Right ventricle myocardium superior (tissue), 1 donor: ENCODE measurements at regions not wholly inside any gene's neighbourhood (a gene's known extent, or its start where the extent isn't known, plus 50 kb on each side); places are given as distances from the start of the nearest gene placed in this dataset.

ENCODE experiments used
- ATAC-seq: fragments of 200-7000 bp; cut with Tn5 transposase; one replicate; pipeline ENCODE4 v1.9.1; 2020; ENCODE audit warnings: mild to moderate bottlenecking; ENCODE audit not compliant: poor library complexity
- DNase-seq: peaks from one replicate; pipeline ENCODE4 v3.0.0-alpha.2; 2020
- intact Hi-C: fragments of 100-400 bp; cut with DNase I; formaldehyde crosslinking; loops from one replicate; pipeline ENCODE4 v1.11.2; 2022
- donor health status: DM: no; HTN: yes; CAD: no; lungs with severe emphysema.

DNA sequence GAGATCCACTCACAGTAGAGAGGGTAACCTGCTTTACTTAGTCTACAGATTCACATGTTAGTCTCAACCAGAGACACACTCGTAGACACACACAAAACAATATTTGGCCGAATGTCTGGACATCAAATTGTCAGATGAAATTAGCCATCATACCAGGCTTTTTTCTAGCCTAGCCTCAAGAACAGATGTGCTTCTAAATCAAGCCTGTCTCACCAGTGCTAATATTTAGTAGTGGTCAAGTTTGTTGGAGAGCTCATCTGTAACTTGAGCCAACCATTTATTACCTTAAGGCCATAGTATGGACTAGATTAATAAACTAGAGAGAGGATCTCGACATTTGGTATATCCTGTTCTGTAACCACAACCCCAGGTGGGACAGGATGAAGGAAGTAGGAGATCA is 1118.8 kb upstream of the MAP3K7 start:
- intact Hi-C loops, result no loop called here
- DNase-seq, result no peak
- no peak for ATAC-seq

DNA sequence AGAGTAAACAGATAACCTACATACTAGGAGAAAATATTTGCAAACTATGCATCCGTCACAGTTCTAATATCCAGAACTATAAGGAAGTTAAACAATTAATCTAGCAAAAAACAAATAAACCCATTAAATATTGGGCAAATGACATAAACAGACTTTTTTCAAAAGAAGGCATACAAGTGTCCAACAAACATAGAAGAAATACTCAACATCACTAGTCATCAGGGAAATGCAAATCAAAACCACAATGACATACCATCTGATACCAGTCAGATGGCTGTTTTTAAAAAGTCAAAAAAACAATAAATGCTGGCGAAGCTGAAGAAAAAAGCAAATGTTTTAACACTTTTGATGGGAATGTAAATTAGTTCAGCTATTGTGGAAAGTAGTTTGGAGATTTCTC is 1117.7 kb upstream of the MAP3K7 start:
- intact Hi-C loops, result no loop called here
- no peak for ATAC-seq
- no peak for DNase-seq

DNA sequence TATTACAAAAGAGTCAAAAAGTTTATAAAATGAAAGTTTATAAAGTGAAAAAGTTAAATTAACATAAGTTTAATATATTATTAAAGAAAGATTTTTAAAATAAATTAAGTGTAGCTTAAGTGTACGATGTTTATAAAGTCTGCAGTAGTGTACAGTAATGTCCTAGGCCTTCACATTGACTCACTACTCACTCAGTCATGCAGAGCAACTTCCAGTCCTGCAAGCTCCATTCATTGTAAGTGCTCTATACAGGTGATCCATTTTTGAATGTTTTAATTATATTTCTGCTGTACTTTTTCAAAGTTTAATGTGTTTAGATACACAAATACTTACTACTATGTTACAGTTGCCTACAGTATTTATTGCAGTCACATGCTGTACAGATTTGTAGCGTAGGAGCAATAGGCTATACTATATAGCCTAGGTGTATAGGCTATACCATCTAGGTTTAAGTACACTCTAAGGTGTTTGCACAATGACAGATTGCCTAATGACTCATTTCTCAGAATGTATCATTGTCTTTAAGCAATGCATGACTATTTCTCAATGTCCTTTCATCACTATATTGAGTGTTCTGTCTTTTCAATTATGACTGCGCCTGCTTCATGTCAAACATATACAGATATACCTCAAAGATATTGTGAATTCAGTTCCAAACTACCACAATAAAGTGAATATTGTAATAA is 1110.3 kb upstream of the MAP3K7 start:
- DNase-seq (no peak), ATAC-seq (no peak)
- intact Hi-C loops, result no loop called here

DNA sequence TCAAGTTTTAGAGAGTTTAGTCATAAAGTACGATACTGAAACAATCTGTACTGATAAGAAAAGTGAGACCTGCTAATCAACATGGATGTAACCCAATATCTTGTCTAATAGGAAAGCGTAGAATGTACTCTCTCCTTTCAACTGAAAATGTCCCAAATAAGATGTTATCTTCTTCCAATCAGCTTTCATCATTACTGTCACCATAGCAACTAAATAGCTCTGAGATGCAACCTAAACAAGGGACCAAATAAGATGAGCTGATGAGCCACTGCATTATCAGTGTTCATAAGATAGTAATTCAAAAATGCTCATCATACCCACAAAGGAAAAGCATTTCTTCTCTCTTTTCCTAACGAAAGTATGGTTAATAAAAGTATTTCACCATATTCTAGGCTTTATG is 1108.3 kb upstream of the MAP3K7 start:
- ATAC-seq, result no peak
- DNase-seq, result no peak
- intact Hi-C loops, result no loop called here

DNA sequence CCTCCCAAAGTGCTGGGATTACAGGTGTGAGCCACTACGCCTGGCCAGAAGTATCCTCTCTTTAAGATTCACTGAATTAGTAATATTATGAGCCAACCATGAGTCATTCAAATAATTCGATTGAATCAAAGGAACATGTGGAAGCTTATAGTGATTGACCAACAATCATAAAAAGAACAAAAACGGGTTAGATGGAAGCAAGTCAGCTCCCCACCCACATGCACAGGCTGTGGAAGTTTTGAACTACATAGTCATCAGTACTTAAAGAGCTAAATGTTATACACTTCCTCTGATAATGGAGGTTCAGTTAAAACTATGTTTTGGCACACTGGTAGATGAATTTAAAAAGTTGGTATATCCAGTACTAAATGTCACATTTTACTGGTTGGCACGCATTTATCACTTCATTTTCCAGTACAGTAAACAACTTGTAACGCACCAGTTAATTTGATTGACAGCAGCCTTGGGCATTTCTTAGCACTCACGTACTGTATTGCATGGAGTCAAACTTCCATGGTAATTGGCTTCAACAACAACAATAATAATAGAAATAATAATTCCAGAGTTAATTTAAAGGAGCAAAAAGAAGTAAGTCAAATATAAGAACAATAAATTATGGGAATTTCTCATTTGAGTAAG is 1107.3 kb upstream of the MAP3K7 start:
- ATAC-seq, result no peak
- intact Hi-C loops, result no loop called here
- DNase-seq, result no peak

DNA sequence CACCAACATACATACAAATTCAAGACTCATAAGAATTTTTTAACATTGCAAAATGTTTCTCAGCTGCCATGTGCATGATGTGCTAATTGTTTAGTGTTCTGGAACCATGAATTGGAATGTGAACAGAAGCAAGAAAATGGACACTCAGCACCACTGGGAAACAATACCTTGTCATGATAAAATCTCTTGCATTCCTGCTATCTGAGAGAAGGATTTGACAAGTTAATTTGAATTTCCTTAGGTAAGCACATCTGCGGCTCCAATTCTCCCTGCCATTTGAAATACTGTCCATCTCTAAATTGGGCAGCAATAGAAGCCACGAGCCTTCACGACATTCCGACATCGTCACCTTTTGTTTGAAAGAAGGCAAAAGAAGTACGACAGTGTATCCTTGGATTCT is 1104.6 kb upstream of the MAP3K7 start:
- ATAC-seq (no peak), DNase-seq (no peak)
- intact Hi-C loops, result no loop called here

DNA sequence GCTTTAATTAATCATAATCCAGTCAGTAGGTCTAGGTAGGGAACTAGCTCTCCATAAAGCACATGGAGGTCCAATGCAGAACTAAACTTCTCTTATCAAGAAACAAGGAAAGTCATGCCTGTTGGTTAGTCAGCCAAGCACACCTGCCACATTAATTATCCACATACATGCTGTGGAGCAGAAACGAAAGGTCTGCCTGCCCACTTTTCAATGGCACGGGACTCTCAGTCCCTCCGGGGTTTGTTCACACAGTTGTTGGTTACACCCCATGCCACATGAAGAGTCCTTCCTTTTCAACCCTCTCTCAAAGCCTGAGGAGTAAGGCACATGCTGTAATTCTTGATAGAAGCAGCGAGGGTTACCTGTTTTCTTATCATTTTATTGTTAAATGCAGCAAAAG is 1096.4 kb upstream of the MAP3K7 start:
- DNase-seq (no peak), ATAC-seq (no peak)
- intact Hi-C loops, result no loop called here

DNA sequence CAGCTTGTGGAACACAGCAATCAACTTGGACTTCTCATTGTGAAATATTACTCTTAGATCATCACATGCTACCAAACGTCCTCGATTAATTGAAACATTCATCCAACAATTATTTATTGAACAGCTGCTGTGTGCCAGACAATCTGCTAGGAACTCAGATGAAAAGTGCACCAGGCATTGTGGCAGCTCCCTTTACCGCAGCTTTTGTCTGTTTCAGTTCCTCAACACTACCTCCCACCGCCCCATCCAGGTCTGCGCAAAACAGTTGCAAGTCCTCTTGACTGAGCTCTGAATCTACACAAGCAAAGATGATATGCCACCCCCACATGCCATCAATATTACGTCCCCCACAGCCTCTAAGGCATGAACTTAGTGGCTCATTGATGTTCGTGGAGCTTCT is 1094.4 kb upstream of the MAP3K7 start:
- no peak for DNase-seq
- ATAC-seq, result no peak
- intact Hi-C loops, result no loop called here

DNA sequence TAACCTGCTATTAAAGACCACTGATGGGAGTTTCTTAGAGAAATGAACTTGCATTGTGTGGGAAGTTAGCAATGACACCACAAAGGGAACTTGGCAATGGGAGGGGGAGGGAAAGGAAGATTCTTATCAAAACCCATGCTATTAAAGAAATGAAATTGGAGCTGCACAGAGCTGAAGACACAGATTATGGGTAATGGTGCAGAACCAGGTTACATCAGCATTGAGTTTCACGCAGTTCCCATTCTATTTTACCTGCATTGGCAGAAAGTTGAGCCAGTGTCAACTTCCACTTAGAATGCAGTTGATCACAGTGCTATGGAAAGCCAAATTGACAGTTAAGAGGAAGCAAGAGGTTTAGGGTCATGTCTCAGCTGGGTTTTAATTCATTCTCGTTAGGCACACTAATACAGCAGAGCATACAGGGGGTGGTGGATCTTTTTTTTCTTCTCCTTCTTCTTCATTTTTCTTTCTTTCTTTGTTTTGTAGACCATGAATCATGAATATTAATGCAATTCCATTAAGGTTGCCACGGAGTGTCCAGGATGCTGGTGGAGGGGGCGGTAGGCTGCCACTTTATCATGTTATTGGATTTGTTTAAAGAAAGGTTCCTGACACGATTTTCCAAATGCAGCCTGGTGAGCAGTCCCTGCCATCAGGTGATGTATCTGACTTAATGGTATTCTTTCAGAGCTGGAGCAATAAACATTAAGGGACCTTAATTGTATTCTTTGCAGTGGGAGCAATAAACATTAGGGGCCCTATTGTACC is 1092.0 kb upstream of the MAP3K7 start:
- ATAC-seq (no peak), DNase-seq (no peak)
- intact Hi-C loops, result no loop called here

DNA sequence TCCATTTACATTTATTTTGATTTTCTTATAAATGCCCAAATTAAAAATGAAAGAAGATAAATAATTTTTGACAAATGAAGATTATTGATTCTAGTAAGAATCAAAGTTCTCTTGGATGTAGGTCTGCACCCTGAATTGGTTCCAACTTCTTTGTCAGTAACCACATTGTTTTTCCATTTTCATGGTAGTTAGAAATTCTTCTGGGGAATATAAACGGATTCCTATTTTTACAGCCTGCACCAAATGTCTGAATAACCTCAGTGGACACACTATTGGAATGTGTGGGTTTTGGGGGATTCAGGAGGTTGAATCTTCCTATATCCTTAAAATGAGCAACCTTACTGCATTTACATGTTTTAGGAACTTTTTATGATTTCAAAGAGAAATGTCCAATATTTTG is 1085.3 kb upstream of the MAP3K7 start:
- intact Hi-C loops, result no loop called here
- ATAC-seq, result no peak
- no peak for DNase-seq

DNA sequence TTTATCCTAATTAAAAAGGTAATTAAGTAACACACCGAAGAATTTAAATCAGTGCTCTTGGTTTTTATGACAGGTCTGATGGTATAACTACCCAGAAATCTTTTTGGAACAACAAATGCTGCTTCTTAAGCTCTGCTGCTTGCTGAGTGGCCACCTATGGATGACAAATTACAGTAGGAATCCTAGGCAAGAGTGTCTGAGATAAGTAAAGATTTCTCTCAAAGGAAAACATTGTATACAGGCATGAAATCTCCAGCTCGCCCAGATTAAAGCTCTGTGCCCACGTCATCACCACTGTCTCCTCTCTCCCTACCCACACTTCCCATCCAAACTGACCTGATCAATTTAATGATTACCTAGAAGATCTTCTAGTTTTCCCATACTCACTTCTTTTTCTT is 1083.0 kb upstream of the MAP3K7 start:
- intact Hi-C loops, result no loop called here
- no peak for DNase-seq
- no peak for ATAC-seq

DNA sequence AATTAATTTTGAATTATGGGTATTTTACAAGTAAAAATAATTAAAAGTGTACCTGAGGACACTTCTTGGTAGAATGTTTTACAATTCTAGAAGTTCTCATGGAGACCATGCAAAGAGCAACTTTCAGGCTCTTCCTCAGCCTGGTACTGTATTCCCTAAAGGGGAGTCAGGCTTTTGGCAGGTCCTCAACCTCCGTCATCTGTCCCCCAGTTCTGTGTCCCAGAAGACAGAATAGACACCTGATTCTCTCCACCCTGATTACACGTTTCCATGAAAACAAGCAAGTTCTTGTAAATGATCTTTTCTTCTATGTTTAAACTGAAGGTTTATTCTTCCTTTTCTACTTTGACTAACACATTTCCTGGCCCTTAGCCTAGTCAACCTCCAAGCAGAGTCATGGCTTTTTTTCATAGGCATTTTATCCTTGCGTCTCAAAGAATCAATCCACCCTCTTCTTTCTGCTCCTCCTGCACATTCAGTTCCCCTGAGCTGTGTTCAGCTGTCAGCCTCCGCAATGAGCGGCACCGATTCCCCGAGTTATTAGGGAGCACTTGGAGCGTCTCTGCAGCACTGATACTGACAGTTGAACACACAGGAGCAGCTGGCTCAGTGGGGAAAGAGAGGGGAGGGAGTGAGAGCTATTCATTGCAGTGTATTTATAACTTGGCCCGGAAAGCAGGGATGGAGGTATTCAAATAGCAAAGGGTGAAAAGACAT is 1082.4 kb upstream of the MAP3K7 start:
- intact Hi-C loops, result no loop called here
- DNase-seq (no peak), ATAC-seq (no peak)

DNA sequence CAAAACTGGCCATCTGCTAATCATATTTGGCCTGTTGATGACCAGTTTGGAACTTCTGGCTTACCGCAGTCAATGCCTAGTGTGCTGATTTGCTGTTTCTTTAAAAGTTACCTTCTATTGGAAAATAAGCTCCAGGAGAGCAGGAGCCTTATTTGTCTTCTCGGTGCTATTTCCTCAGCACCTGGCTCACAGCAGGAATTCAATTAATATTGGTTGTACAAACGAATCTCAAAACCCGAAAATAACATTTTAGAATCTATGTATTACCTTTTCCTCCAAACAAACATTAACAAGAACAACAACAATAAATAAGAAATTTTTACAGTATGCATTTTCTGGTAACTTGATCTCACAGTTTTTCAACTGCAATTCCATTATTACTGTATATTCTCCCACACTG is 1080.7 kb upstream of the MAP3K7 start:
- DNase-seq (no peak), ATAC-seq (no peak)
- intact Hi-C loops, result no loop called here

DNA sequence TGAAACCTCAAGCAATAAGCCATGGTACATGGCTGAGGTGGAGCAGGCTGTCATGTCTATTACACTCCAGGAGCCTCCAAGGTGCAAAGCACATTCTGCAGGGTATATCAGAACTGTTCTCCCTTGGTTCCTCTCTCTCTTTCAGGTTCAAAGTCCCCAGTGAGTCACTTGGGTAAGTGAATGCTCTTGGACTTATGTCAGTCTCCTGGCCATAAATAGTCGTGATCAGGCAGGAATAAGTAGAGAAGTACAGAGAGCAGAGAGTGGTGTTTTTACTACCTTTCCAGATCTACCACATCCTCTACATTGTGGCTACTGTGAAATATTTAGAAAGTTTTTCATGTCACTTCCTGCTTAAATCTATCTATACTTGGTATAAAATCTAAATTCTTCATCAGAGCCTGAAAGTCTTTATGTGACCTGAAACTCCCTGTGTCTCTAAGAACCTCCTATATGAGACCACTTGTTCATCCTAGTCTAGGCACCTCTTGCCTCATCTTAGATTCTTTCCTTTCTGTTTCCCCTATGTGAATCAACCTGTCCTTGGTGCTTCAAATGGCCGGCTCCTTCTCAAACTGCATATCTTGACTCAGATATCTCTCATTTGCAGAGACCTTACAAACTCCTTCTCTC is 1077.6 kb upstream of the MAP3K7 start:
- DNase-seq (no peak), ATAC-seq (no peak)
- intact Hi-C loops, result no loop called here

DNA sequence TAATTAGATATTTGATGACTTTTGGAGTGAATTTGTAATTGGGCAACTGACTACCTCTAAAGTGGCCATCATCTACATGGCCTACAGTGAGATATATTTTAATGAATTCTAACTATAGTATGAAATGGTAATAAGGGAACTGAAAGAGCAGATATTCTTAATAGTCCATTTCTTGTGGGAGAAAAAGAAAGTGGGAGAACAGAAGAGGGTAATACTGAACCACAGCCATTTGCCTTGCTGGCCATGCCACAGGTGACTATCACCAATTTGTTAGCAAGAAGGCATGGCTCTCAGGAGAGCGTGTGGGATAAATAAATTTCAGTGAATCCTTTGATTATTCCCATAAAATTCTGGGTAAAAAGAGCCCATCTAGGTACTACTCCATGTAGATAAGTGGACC is 1074.0 kb upstream of the MAP3K7 start:
- intact Hi-C loops, result no loop called here

DNA sequence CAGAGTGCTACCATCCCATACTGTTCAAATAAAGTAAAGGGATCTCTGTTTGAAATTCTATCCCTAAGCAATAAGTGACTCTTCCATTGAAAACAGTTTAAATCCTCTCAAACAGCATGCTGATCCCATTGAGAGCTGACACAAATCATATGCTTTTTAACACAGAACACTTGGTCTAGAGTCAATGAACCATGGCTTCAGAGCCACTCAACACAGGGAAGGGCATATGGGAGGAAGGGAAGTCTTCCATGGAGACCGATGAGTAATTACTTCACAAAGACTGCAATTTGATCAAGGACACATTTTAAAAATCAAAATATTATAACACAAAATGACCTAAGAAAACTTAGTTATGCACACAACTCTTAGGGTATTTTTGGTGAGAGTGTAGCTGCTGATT is 1073.0 kb upstream of the MAP3K7 start:
- no peak for ATAC-seq
- intact Hi-C loops, result no loop called here
- DNase-seq, result no peak

More for the DNA sequence above, 1074.0 kb upstream of the MAP3K7 start:
- DNase-seq, result no peak
- no peak for ATAC-seq

DNA sequence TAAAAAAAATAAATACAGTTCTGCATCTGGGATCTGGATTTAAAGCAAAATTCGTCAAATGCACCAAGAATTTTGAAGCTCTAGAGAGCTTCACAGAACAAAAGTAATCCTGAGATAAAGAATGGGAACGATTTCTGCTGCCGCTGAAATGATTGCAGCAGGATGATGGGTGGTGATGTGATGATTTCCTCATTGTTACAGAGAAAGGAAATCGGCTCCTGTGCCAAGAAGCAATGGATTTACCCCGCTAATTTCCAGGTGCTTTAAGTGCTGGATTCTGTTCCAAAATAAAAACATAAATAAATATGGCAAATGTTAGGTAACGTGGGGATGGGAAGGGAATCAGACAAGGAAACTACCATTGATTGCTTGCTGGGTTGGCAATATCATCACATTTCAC is 1067.9 kb upstream of the MAP3K7 start:
- intact Hi-C loops, result no loop called here
- no peak for DNase-seq

DNA sequence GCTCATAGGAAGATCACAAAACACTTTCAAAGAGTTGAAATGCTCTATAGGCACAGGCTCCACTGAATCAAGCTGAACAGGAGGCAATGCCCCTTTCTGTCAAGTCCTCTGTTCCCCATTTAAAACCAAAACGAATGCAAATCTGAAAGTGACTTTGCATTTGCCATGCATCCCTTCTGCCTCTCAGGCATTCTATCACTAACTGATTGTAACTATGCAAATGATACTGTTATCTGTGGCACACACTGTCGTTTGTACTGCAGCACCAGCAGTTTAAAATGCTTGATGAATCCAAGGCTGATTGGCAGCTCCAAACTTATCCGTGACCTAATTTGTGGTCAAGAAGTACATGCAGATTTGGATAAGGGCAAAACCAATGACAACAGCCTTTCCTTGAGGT is 1067.5 kb upstream of the MAP3K7 start:
- DNase-seq (no peak), ATAC-seq (no peak)
- intact Hi-C loops, result no loop called here

More for the DNA sequence above, 1067.9 kb upstream of the MAP3K7 start:
- no peak for ATAC-seq

DNA sequence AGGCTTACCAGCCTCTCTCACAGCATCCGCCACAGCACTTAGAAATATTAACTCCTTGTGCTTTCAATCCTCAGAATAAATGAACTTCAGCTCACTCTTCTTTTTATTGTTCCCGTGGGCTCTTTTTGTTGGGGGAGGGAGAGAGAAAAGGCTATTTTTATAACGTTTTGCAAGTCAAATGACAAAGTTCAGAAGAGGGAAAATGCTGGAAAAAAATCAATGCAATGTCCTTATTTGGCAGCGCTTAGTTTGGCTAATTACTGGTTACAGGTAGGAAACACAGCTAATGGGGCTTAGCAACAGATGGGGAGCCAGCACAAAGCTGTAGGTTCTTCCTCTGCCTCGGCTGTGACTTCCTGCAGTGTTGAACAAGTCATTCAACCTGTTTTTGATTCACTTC is 1067.0 kb upstream of the MAP3K7 start:
- DNase-seq, result no peak
- ATAC-seq, result no peak
- intact Hi-C loops, result no loop called here
